Epithelial cell of proximal tubule (primary cell): ENCODE measurements at regions not wholly inside any gene's neighbourhood (a gene's known extent, or its start where the extent isn't known, plus 50 kb on each side); places are given as distances from the start of the nearest gene placed in this dataset.

Experiments used
- DNase-seq: peaks from one replicate; pipeline ENCODE4 v3.0.0-alpha.2; 2011; ENCODE audit warnings: low read depth
- H3K4me3 ChIP-seq: 2 replicates; pipeline ENCODE4 v1.5.1; 2011; ENCODE audit warnings: low read depth, mild to moderate bottlenecking, low read length
- TF ChIP-seq, protein P1 (sequence below): conservative IDR thresholded peaks from 2 replicates; pipeline ENCODE4 v1.5.1; 2012; ENCODE audit warnings: low read depth, mild to moderate bottlenecking, low read length

DNA sequence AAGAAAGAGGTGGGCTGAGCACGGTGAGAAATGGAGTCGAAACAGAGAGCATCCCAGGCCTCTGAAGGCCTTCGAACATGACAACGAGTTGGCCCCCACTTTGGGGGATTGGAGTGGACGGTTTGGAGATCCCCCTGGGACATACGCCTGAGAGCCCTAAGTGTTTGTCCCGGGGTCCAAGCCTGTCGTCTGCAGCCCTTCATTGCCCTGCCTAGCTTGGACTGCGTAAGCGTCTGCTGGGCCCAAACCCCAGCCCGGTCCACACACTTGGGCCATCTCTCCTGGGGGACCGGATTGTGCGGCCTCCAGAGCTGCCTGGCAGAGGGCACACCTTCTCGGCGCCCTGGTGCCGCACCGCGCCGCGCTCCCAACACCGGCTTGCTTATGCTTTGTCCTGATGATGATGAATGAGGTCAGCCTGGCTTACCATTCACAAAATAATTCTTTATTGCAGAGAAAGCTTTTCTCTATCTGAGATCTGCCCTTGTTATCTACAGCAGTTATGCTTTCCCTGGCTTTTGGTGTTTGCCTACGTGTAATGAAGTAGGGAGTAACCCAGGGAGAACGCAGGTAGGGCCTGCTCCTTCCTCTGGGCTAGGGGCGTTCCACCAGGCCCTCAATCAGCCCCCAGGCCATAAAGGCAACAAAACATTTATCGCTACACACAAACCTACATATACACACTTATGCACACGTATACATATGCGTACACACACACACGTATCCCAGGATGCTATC lies 85.9 kb upstream of the PPARA start:
- TF ChIP-seq, protein P1, sequence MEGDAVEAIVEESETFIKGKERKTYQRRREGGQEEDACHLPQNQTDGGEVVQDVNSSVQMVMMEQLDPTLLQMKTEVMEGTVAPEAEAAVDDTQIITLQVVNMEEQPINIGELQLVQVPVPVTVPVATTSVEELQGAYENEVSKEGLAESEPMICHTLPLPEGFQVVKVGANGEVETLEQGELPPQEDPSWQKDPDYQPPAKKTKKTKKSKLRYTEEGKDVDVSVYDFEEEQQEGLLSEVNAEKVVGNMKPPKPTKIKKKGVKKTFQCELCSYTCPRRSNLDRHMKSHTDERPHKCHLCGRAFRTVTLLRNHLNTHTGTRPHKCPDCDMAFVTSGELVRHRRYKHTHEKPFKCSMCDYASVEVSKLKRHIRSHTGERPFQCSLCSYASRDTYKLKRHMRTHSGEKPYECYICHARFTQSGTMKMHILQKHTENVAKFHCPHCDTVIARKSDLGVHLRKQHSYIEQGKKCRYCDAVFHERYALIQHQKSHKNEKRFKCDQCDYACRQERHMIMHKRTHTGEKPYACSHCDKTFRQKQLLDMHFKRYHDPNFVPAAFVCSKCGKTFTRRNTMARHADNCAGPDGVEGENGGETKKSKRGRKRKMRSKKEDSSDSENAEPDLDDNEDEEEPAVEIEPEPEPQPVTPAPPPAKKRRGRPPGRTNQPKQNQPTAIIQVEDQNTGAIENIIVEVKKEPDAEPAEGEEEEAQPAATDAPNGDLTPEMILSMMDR: no peak
- no peak for DNase-seq
- peak overlapping the region; percentile 20 for H3K4me3 ChIP-seq

DNA sequence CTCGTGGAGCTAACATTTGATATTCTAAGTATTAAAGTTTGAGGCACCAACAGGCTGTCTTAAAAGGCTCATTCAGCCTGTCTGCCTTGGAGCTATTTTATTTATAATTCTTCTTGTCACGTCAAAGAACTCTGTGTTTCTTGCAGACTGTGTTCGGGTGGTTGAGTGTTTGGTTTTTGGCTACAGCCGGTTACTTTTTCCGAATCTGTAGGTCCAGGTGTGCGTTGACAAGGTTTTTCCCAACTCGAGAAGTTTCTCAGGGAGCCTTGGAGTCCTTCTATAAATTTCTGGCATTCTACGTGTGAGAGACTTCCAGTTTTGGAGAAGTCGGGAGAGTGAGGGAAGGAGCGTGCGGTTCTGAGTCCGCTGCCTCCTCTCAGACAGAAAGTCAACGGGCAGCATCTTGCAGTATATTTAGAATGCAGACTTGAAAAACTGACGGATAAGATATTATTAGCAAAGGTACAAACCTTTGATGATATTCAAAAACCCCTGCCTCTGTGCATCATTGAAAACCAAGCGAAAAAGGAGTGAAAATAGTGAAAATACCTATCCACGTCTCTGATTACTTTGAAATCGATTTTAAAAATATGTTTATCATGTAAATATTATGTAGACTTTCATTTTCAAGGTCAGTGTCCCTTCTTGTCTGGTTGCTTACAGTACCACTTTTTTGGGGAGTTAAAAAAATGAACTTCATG lies 85.2 kb upstream of the PPARA start:
- DNase-seq: no peak
- H3K4me3 ChIP-seq: peak overlapping the region; percentile 20
- TF ChIP-seq, protein P1: no peak

GRCh38 chr22:46065691-46066454 lies 84.5 kb upstream of the PPARA start:
- DNase-seq: no peak
- TF ChIP-seq, protein P1: no peak
- no peak overlapping the region for H3K4me3 ChIP-seq

GRCh38 chr22:46066691-46067090 lies 83.6 kb upstream of the PPARA start:
- TF ChIP-seq, protein P1: no peak
- H3K4me3 ChIP-seq: peak overlapping the region; percentile 14

DNA sequence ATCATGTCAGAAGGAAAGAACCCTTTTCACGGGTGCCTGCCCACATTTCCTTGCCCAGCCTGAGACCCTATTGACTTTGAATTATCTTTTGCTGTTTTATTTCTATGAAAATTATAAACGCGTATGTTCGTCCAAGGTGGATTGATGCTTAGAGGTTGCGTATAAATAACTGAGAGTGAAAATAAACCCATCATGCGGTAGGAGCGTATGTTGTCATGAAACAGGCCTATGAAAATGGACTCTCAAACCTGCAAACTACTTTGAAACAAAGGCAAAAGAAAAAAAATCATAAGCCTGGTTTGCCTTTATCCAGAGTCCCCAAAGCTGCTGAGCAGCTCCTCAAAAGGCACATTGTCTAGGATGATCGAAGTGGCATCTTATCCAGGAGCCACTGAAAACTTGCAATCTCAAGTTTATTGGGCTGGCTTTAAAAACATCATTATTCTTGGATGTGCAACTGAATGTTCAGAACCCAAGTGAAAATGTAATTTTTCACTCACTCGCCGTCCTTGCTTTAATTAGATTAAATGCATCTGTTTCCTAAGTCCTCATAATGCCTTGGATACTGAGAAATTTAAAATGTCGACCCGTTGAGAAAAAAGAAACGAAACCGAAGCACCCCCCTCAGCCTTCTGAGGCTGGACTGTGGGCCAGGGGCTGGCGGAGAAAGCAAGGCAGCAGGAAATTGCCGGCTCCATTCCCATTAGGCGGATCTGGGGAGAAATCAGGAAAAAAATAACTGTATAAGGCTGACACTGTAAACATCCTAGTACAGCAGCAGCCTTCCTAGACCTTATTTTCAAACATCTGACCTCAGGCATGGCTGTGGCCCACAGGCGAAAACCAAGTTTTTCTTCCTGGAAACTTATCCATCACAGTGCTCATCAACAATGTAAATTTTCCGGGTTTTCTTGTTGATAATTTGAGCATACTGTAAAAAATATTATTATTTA lies 82.9 kb upstream of the PPARA start:
- TF ChIP-seq, protein P1: no peak
- no peak for DNase-seq
- H3K4me3 ChIP-seq: peak overlapping the region; percentile 14

More at GRCh38 chr22:46066691-46067090, 83.6 kb upstream of the PPARA start:
- no peak for DNase-seq

GRCh38 chr22:46068181-46068592 lies 82.1 kb upstream of the PPARA start:
- DNase-seq: no peak
- peak overlapping the region; percentile 14 for H3K4me3 ChIP-seq
- TF ChIP-seq, protein P1: no peak
